Liver (tissue), 3 donors: ENCODE measurements at regions not wholly inside any gene's neighbourhood (a gene's known extent, or its start where the extent isn't known, plus 50 kb on each side); places are given as distances from the start of the nearest gene placed in this dataset.

Experiments used
- ATF3 ChIP-seq: IDR thresholded peaks from 2 replicates; pipeline ENCODE4 v1.6.1; 2016; ENCODE audit warnings: antibody characterized with exemption
- CTCF ChIP-seq: fragments of 150-350 bp; IDR thresholded peaks from 2 replicates; pipeline ENCODE4 v1.5.1; 2017; ENCODE audit warnings: improper control_type of control experiment, low read depth, low read length; ENCODE audit not compliant: missing input control
- FOXA2 ChIP-seq: IDR thresholded peaks from 2 replicates; pipeline ENCODE4 v1.6.1; 2016; ENCODE audit warnings: antibody characterized with exemption
- GABPA ChIP-seq, 2 donors: IDR thresholded peaks in 1 of 2; conservative IDR thresholded peaks in 1 of 2; 2 replicates each; pipeline ENCODE4 v1.6.1; 2016; ENCODE audit warnings: antibody characterized with exemption in 2 of 2, mild to moderate bottlenecking in 1 of 2, moderate library complexity in 1 of 2
- JUND ChIP-seq, 2 donors: IDR thresholded peaks; 2 replicates each; pipeline ENCODE4 v1.6.1; 2016; ENCODE audit warnings: antibody characterized with exemption in 2 of 2
- MAX ChIP-seq: IDR thresholded peaks from 2 replicates; pipeline ENCODE4 v1.6.1; 2016; ENCODE audit warnings: antibody characterized with exemption
- RAD21 ChIP-seq, 2 donors: IDR thresholded peaks; 2 replicates each; pipeline ENCODE4 v1.6.1; 2016; ENCODE audit warnings: antibody characterized with exemption in 2 of 2, mild to moderate bottlenecking in 2 of 2
- REST ChIP-seq: IDR thresholded peaks from 2 replicates; pipeline ENCODE4 v1.6.1; 2016; ENCODE audit warnings: antibody characterized with exemption, mild to moderate bottlenecking
- RXRA ChIP-seq, 2 donors: IDR thresholded peaks; 2 replicates each; pipeline ENCODE4 v1.6.1; 2017 to 2018; ENCODE audit warnings: antibody characterized with exemption in 2 of 2, mild to moderate bottlenecking in 1 of 2
- YY1 ChIP-seq: IDR thresholded peaks from 2 replicates; pipeline ENCODE4 v1.6.1; 2016; ENCODE audit warnings: antibody characterized with exemption, mild to moderate bottlenecking
- donor health status: healthy.
- donor health status: healthy.

- no peak for TF ChIP-seq RXRA (IDR thresholded peaks at IDR 0.05)
- no peak for TF ChIP-seq CTCF
- TF ChIP-seq ATF3 = no peak
- no peak for TF ChIP-seq RAD21 (IDR thresholded peaks at IDR 0.05)
- TF ChIP-seq REST = no peak
- TF ChIP-seq GABPA (IDR thresholded peaks at IDR 0.05 in 1 of 2, conservative IDR thresholded peaks at IDR 0.05 in 1 of 2) = no peak
- no peak for TF ChIP-seq MAX
- TF ChIP-seq YY1 = no peak
- TF ChIP-seq JUND (IDR thresholded peaks at IDR 0.05) = no peak
- no peak for TF ChIP-seq FOXA2
These were observed 492.9 kb downstream of the IGSF11 start for GRCh38 chr3:118541796-118542195.
